Endothelial cell of umbilical vein (primary cell): ENCODE measurements at regions not wholly inside any gene's neighbourhood (a gene's known extent, or its start where the extent isn't known, plus 50 kb on each side); places are given as distances from the start of the nearest gene placed in this dataset.

Experiments used
- BruUV-seq: library from RNA; stranded (reverse); fragments of 400-500 nt; replicated peaks from 2 replicates; lab custom pipeline; 2021; lab: Mats Ljungman, UMichigan
- CTCF ChIA-PET: fragments of 300-600, 350-600 bp; sonication (Branson Sonifier 250); formaldehyde crosslinking; loops from one replicate; lab custom pipeline; 2021; ENCODE audit warnings: antibody characterized with exemption, inconsistent platforms; lab: Charles Lee
- POLR2A ChIA-PET: fragments of 300-600, 350-600 bp; sonication (Branson Sonifier 250); formaldehyde crosslinking; loops from one replicate; lab custom pipeline; 2021; ENCODE audit warnings: antibody characterized with exemption, inconsistent platforms; lab: Charles Lee
- DNase-seq: peaks from one replicate; pipeline ENCODE4 v3.0.0-alpha.2; 2011; ENCODE audit warnings: low read depth, low spot score
- FAIRE-seq: peaks from 2 replicates; lab custom pipeline; 2011; peaks lifted over from hg19 to GRCh38; lab: Jason Lieb, UNC
- H2AFZ ChIP-seq: 2 replicates; pipeline ENCODE4 v1.6.0; 2012; ENCODE audit warnings: low read depth, low read length, control low read depth, inconsistent platforms
- H3K27ac ChIP-seq: 2 replicates; pipeline ENCODE4 v1.5.1; 2011; ENCODE audit warnings: low read depth, mild to moderate bottlenecking, control low read depth, low read length, moderate library complexity; ENCODE audit not compliant: insufficient read depth
- H3K27me3 ChIP-seq, 2 experiments: 2 replicates each; pipeline versions ENCODE4 v1.6.0 to v1.6.1; 2011; ENCODE audit warnings: low read length in 2 of 2, mixed read lengths in 1 of 2; ENCODE audit not compliant: control insufficient read depth in 2 of 2, insufficient read depth in 2 of 2
- H3K36me3 ChIP-seq, 2 experiments: 2 replicates in 1 of 2; 3 replicates in 1 of 2; pipeline ENCODE4 v1.5.1; 2011; ENCODE audit warnings: low read length in 2 of 2, mild to moderate bottlenecking in 1 of 2, moderate library complexity in 1 of 2; ENCODE audit not compliant: control insufficient read depth in 2 of 2, insufficient read depth in 2 of 2; ENCODE audit errors: extremely low read depth in 1 of 2
- H3K4me1 ChIP-seq: 3 replicates; pipeline ENCODE4 v1.5.1; 2011; ENCODE audit warnings: mild to moderate bottlenecking, low read length; ENCODE audit not compliant: control insufficient read depth, insufficient read depth; ENCODE audit errors: extremely low read depth
- H3K4me2 ChIP-seq: 2 replicates; pipeline ENCODE4 v1.6.1; 2011; ENCODE audit warnings: low read length, control low read depth, mixed read lengths; ENCODE audit not compliant: insufficient read depth
- H3K4me3 ChIP-seq, 3 experiments: fragments of 200-600 bp in 1 of 3; sonication (generic), shearing (Covaris generic) in 1 of 3; replicated peaks in 1 of 3; 2 replicates each; pipeline ENCODE4 v1.5.1; 2011 to 2016; ENCODE audit warnings: control low read depth in 3 of 3, low read length in 3 of 3, mild to moderate bottlenecking in 2 of 3, inconsistent platforms in 1 of 3, low read depth in 1 of 3, moderate library complexity in 1 of 3; ENCODE audit not compliant: insufficient read depth in 1 of 3
- H3K79me2 ChIP-seq: 2 replicates; pipeline ENCODE4 v1.6.0; 2012; ENCODE audit warnings: low read length, inconsistent platforms; ENCODE audit not compliant: control insufficient read depth, insufficient read depth
- H3K9ac ChIP-seq: replicated peaks from 2 replicates; pipeline ENCODE3; 2011; ENCODE audit warnings: low read length, control low read depth; ENCODE audit not compliant: insufficient read depth; ENCODE audit errors: extremely low read depth
- H3K9me1 ChIP-seq: replicated peaks from 3 replicates; pipeline ENCODE4 v1.6.0; 2011; ENCODE audit warnings: mild to moderate bottlenecking, low read length; ENCODE audit not compliant: control insufficient read depth, insufficient read depth; ENCODE audit errors: extremely low read depth
- H3K9me3 ChIP-seq: replicated peaks from 2 replicates; pipeline ENCODE4 v1.5.1; 2012; ENCODE audit warnings: low read length, inconsistent platforms; ENCODE audit not compliant: control insufficient read depth, insufficient read depth
- H4K20me1 ChIP-seq: replicated peaks from 2 replicates; pipeline ENCODE3; 2011; ENCODE audit warnings: mild to moderate bottlenecking, low read length; ENCODE audit not compliant: control insufficient read depth, insufficient read depth; ENCODE audit errors: extremely low read depth
- EZH2 ChIP-seq: IDR thresholded peaks from 2 replicates; pipeline ENCODE4 v1.6.1; 2012; ENCODE audit warnings: borderline replicate concordance, low read depth, mild to moderate bottlenecking, moderate library complexity, low read length, inconsistent platforms; ENCODE audit not compliant: severe bottlenecking
- FOS ChIP-seq: IDR thresholded peaks from 2 replicates; pipeline ENCODE4 v1.6.1; 2011; ENCODE audit warnings: mild to moderate bottlenecking, low read length, moderate library complexity, borderline replicate concordance; ENCODE audit not compliant: insufficient read depth
- GATA2 ChIP-seq: IDR thresholded peaks from 2 replicates; pipeline ENCODE4 v1.7.0; 2011; ENCODE audit warnings: low read depth, mild to moderate bottlenecking, moderate library complexity, mixed read lengths, low read length; ENCODE audit not compliant: insufficient read length, insufficient read depth
- JUN ChIP-seq: IDR thresholded peaks from 2 replicates; pipeline ENCODE4 v1.6.1; 2011; ENCODE audit warnings: borderline replicate concordance, low read depth; ENCODE audit not compliant: insufficient read length, insufficient read depth
- POLR2A ChIP-seq: IDR thresholded peaks from 2 replicates; pipeline ENCODE4 v1.6.1; 2012; ENCODE audit warnings: low read depth, mild to moderate bottlenecking, control low read depth, low read length
- POLR2AphosphoS5 ChIP-seq: IDR thresholded peaks from 2 replicates; pipeline ENCODE4 v1.6.1; 2012; ENCODE audit warnings: low read depth, mild to moderate bottlenecking, control low read depth, low read length, moderate library complexity; ENCODE audit not compliant: insufficient read depth
- dilution Hi-C: fragments of 300-500 bp; cut with MboI; formaldehyde crosslinking; loops from one replicate; pipeline ENCODE4 v1.15.0; 2019; ENCODE audit warnings: low sequenced_read_pairs; ENCODE audit not compliant: extremely low pct_ligation_motif_present
- intact Hi-C: fragments of 100-400 bp; cut with micrococcal nuclease; formaldehyde crosslinking; loops from one replicate; pipeline ENCODE4 v1.10.0; 2022
- TF ChIP-seq, protein P1 (sequence below), 2 donors: IDR thresholded peaks; 1 replicate in 1 of 2; 2 replicates in 1 of 2; pipeline ENCODE4 v1.5.1; 2011; ENCODE audit warnings: low read length in 2 of 2, mild to moderate bottlenecking in 2 of 2, moderate library complexity in 2 of 2, control low read depth in 1 of 2, inconsistent platforms in 1 of 2, low read depth in 1 of 2; ENCODE audit not compliant: insufficient read depth in 1 of 2; ENCODE audit errors: extremely low read depth in 1 of 2
- TF ChIP-seq, protein P2 (sequence below): IDR thresholded peaks from 2 replicates; pipeline ENCODE4 v1.6.1; 2011; ENCODE audit not compliant: insufficient read depth, insufficient read length

DNA sequence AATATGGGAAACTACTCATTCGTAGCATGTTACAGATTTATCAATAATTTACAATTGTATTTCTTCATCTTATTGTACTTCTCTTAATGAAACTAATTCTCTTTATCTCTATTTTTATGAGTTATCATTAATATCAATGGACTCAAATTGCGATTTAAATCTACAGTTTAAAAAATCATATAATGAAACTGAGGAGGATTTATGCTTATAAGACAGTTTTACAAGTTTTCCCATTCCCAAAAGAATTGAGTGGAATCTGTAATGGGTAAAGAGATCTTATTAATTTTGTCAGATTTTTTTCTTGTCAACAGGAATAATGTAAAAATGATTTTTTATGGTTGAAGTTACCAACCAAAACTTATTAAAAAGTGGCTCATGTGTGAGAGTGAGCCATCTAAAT, 468.0 kb downstream of the METTL4 start:
- FAIRE-seq, result no peak
- dilution Hi-C loops (no loop called here), intact Hi-C loops (no loop called here)

DNA sequence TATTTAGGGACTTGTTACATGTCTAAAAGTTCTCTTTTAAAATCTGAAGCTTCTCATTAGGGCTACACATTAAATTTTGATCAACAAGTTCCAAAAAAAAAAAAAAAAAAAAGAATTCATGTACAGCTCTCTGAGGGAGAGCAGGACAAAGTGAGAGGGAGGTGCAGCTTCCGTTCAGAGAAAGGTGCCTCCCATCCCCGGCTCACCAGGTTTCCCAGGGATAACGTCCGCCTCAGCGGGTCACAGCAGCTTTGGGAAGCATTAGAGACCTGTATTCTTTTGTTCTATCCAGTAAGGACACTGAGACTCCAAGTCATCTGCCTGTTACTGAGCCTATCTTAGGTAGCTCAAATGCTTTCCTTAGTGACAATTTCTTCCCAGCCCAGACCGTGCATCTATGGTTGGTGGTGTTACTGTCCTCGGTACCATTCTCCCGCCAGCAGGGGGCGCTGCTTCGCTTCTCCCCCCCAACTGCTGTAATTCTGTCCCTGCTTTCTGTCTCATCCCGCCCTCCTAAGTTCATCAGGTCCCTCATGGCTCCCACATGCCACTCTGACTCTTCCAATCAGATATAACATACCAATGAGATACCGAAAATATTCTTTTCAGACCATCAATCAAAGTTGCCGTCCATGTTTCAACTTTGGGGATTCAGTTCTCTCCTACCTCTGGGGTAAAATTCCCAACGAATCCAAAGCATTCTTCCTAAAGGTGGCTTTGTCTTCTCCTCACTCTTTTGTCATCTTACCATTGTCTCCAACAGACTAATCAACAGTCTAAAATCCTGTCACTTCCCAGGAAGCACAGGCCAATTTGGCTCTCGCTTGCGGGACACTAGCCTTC, 466.5 kb downstream of the METTL4 start:
- no peaks in the 10 kb centered on the region for H3K9me3 ChIP-seq
- H3K4me1 ChIP-seq, result no peaks in the 10 kb centered on the region
- H2AFZ ChIP-seq, result no peak overlapping the region
- no peaks in the 10 kb centered on the region for H3K79me2 ChIP-seq
- intact Hi-C loops (loop anchor here (1.0 to 2.0 kb wide), 4 partner anchors 119 to 1240 kb away; no protein-coding TSS in a partner anchor), dilution Hi-C loops (no loop called here)
- TF ChIP-seq POLR2AphosphoS5 (no peak), EZH2 (no peak), JUN (no peak), GATA2 (no peak)
- TF ChIP-seq, protein P1, sequence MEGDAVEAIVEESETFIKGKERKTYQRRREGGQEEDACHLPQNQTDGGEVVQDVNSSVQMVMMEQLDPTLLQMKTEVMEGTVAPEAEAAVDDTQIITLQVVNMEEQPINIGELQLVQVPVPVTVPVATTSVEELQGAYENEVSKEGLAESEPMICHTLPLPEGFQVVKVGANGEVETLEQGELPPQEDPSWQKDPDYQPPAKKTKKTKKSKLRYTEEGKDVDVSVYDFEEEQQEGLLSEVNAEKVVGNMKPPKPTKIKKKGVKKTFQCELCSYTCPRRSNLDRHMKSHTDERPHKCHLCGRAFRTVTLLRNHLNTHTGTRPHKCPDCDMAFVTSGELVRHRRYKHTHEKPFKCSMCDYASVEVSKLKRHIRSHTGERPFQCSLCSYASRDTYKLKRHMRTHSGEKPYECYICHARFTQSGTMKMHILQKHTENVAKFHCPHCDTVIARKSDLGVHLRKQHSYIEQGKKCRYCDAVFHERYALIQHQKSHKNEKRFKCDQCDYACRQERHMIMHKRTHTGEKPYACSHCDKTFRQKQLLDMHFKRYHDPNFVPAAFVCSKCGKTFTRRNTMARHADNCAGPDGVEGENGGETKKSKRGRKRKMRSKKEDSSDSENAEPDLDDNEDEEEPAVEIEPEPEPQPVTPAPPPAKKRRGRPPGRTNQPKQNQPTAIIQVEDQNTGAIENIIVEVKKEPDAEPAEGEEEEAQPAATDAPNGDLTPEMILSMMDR (IDR thresholded peaks at IDR 0.05; ENCODE audit: extremely low read depth in 1 of 2, insufficient read depth in 1 of 2, low read depth in 1 of 2, low read length in 2 of 2), result peak; percentile 75 to 87
- no peak overlapping the region for H3K4me2 ChIP-seq
- no peak overlapping the region for H3K4me3 ChIP-seq
- H3K9ac ChIP-seq, result no peak overlapping the region
- H3K36me3 ChIP-seq, result no peaks in the 10 kb centered on the region
- no peaks in the 10 kb centered on the region for H3K9me1 ChIP-seq
- POLR2A ChIA-PET, result no interaction called here
- H3K27me3 ChIP-seq, result peaks cover 0 to 2% of the 10 kb centered on the region in 2 experiments
- CTCF ChIA-PET, result interaction anchor here (0.6 to 5.1 kb wide), 47 partner anchors 10 to 1891 kb away, joined by 3 to 259 read pairs (median 4); no protein-coding TSS in a partner anchor
- DNase-seq, result peak; percentile 58
- H3K27ac ChIP-seq, result no peak overlapping the region
- FAIRE-seq, result peak; percentile 15
- BruUV-seq, result no TSS peak
- H4K20me1 ChIP-seq, result no peaks in the 10 kb centered on the region

More for the DNA sequence above, 468.0 kb downstream of the METTL4 start:
- Histone ChIP-seq H3K4me1 (no peaks in the 10 kb centered on the region), H3K36me3 (no peaks in the 10 kb centered on the region), H3K9me3 (no peaks in the 10 kb centered on the region), H3K4me3 (no peak overlapping the region), H3K79me2 (no peaks in the 10 kb centered on the region), H2AFZ (no peak overlapping the region), H4K20me1 (no peaks in the 10 kb centered on the region), H3K27ac (no peak overlapping the region), H3K27me3 (peaks cover 0 to 2% of the 10 kb centered on the region in 2 experiments), H3K9me1 (no peaks in the 10 kb centered on the region), H3K4me2 (no peak overlapping the region), H3K9ac (no peak overlapping the region)
- ChIA-PET POLR2A (no interaction called here), CTCF (interaction anchor here (1.8 to 5.1 kb wide), 5 partner anchors 8 to 445 kb away, joined by 8 to 259 read pairs (median 57); no protein-coding TSS in a partner anchor)
- no TSS peak for BruUV-seq
- DNase-seq, result no peak
- TF ChIP-seq FOS (no peak), JUN (no peak), EZH2 (no peak), POLR2A (no peak), POLR2AphosphoS5 (no peak), GATA2 (no peak)
- TF ChIP-seq, protein P2, sequence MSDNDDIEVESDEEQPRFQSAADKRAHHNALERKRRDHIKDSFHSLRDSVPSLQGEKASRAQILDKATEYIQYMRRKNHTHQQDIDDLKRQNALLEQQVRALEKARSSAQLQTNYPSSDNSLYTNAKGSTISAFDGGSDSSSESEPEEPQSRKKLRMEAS, result no peak
